Breast epithelium (tissue), 3 donors: ENCODE measurements at regions not wholly inside any gene's neighbourhood (a gene's known extent, or its start where the extent isn't known, plus 50 kb on each side); places are given as distances from the start of the nearest gene placed in this dataset.

Source experiments
- POLR2A ChIP-seq: fragments of 450-650 bp; IDR thresholded peaks from one replicate; pipeline ENCODE4 v1.6.1; 2016; ENCODE audit warnings: antibody characterized with exemption, mild to moderate bottlenecking, moderate library complexity
- POLR2AphosphoS5 ChIP-seq, 3 donors: sonication (generic); formaldehyde crosslinking; IDR thresholded peaks; one replicate each; pipeline ENCODE4 v1.6.1; 2017; ENCODE audit warnings: antibody characterized with exemption in 3 of 3

- TF ChIP-seq POLR2A (no peak), POLR2AphosphoS5 (IDR thresholded peaks at IDR 0.05) (no peak)
Measured at GRCh38 chr4:1467581-1468458, 61.6 kb upstream of the NKX1-1 start.
